HS-5 (cell line): ENCODE measurements at regions not wholly inside any gene's neighbourhood (a gene's known extent, or its start where the extent isn't known, plus 50 kb on each side); places are given as distances from the start of the nearest gene placed in this dataset.
"Not testable (repeated sequence)": the region's sequence is repeated elsewhere in the genome, so short reads cannot be mapped to it uniquely, and the experiment has no call there.

ENCODE experiments used
- DNase-seq: peaks from one replicate; pipeline ENCODE4 v3.0.0-alpha.2; 2012; ENCODE audit warnings: low read depth

- DNase-seq: no peak
These were observed 50.7 kb upstream of the KLF7 start for GRCh38 chr2:207216457-207216856.

GRCh38 chr2:207217442-207217841 lies 51.7 kb upstream of the KLF7 start:
- DNase-seq: no peak

- DNase-seq: no peak
These were observed 53.4 kb upstream of the KLF7 start for GRCh38 chr2:207219081-207219630.

GRCh38 chr2:207219676-207220501 lies 54.1 kb upstream of the KLF7 start:
- peak; percentile 51 for DNase-seq

DNA sequence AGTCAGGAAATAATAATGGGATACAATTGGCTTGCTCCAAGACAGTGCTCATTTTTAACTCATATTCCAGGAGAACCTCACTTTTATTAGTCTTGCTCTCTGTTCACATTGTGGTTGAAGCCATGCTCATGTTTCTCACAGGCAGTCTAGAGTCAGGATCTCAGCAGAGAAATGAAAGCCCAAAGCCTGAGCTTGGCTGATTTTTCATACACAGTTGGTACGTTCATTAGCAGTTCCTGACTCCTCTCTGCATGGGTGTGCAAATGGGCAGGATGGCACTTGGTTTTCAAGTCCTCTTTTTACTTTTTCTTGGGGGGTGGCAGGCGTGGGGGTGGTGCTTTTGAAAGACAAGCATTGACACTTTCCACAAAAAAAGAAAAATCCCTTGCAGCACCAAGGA lies 56.0 kb upstream of the KLF7 start:
- DNase-seq: no peak

GRCh38 chr2:207223051-207223450 lies 57.3 kb upstream of the KLF7 start:
- no peak for DNase-seq

DNA sequence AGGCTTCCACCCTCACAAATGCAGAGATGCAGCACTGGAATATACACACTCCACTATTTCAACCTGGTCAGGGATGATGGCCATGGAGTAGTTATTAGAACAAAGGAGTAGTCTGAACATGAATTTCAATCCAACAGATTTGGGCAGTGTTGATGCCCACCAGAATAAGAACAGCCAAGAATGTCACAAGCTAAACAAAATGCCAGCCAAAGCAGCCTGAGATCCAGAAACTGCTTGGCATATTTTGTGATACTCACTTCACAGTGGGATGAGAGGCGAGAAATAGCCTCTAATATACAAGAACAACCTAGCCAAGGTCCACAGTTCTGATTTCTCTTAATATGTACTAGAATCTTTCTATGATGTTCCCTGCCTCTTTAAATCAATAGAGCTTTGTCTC lies 58.6 kb upstream of the KLF7 start:
- DNase-seq: no peak

DNA sequence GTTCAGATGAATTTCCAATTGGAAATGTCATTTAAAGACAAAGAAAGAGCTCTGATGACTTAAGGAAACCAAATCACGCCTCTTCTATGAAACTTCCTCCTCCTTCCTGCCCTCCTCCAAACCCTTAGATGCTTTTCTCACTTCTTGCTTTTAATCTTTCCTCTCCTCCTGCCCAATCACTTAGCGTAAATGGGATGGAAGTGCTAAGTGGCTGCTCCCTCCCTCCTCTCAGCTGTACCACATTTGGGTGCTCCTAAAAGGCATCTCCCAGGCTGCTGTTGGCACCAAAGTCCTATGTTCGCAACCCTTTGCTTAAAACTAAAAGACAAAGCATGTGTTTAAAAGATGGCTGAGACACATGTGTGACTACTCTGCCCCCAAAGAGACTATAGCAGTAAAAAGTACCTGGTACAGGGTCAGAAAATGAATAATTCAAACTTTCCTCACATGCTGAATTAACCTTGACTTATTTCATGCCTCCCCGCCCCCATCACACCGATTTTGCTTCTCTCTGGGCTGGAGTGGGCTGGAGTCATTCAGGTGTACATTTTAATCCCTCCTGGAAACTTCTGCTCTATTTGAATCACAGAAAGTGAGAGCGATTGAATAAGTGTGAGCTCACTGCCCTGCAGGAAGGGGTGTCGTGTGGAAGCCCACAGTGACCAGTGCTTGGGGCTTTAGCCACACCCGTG lies 59.2 kb upstream of the KLF7 start:
- DNase-seq: no peak

DNA sequence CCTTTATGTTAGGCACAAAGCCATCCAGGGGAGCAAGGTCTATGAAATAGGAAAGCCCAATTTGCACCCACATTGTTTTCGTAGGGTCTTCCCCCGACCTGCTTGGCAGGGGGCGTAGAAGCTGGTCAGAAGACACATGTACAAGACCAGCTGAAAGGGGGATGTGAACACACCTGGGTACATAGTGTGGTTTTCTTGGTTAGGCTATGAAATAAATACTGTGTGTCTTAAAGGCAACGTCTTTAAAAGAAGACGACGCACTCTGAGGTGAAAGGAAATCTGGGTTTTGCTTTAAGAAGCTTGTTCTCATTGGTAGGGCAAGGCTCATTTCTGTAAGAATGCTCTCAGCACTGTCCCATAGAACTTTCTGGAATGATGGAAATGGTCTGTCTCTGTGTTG lies 60.0 kb upstream of the KLF7 start:
- no peak for DNase-seq

DNA sequence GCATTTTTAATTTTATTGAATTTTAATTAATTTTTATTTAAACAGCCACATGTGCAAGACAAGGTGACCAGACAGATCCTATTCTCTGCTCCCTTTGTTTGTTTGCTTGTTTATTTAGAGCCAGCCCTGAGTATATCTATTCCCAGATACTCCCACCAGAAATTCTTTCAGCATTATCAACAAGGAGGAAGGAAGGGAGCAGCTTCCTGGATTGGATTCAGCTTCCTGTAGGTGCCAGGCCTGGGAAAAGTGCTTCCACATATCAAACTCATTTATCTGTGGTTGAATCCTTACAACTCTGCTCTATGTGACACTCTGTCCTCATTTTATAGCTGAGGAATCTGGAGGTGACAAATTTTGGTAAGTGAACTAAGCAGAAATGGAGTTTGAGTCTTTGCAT lies 60.5 kb upstream of the KLF7 start:
- no peak for DNase-seq

- DNase-seq: no peak
These were observed 60.9 kb upstream of the KLF7 start for GRCh38 chr2:207226671-207227061.

DNA sequence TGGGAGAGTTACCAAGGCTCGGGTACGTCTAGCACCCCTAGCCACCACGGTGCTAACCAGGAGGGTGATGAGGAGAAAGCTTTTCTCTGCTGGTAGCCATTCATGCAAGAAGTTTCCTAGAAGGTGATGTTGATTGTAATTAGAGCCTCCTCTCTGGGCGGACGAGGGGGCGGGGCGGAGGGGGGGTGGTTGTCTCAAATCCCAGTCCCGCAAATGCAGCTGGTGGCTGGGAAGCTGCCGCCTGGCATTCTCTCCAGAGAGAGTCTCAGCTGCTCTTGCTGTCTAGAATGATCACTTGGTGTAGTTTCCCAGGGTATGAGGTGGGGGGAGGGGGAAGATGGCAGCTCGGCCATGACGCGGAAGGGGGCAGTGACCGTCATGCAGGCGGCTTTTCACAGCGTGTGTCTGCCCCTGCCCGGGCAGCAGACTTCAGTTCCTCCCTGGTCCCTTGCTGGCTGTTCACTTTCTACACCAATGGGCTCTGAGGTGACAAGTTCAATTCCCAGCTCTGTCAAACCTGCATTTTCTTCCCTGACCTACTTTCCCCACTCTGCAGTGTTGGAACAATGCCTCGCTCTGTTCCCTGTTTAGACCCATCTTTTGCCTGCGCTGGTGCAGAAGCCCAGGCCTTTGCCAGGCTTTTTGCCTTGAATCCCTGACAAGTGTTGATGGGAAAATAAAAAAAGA lies 61.5 kb upstream of the KLF7 start:
- DNase-seq: no peak

- DNase-seq: no peak
These were observed 62.0 kb upstream of the KLF7 start for GRCh38 chr2:207227749-207228145.

DNA sequence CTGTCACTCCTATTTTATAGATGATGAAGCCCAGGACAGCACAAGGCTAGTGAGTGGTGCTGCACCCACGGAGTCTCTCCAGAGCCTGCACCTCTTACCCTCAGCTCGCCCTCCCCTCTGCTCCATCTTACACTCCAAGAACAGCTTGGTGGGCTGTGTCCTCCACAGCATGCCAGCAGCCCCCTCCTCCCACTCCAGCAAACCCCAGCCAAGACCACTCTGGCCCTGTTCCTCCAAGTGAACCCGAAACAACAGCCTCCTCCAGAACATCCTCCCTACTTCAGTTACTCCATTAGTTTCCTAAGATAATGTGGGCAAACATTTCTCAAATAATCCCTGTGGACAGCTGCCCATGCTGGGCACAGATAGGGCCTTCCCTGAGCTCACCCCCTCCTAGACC lies 62.7 kb upstream of the KLF7 start:
- DNase-seq: no peak

DNA sequence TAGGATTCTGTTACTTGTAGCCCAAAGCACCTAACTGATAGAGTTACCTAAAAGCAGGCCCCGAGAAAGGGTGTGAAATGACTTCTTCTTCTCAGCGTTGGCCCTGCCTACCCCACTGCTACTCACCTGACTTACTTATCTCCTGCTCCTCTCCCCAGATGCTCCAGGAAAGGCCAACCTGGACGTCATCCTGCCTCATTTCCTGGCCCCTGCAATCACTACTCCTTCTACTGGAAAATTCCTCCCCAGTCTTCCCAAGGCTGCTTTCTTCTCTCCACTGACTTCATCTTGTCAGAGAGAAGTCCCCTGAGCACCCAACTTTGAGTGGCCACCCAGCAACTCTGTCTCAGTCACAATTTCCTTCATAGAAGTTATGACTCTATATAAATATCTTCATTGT lies 63.4 kb upstream of the KLF7 start:
- DNase-seq: no peak

DNA sequence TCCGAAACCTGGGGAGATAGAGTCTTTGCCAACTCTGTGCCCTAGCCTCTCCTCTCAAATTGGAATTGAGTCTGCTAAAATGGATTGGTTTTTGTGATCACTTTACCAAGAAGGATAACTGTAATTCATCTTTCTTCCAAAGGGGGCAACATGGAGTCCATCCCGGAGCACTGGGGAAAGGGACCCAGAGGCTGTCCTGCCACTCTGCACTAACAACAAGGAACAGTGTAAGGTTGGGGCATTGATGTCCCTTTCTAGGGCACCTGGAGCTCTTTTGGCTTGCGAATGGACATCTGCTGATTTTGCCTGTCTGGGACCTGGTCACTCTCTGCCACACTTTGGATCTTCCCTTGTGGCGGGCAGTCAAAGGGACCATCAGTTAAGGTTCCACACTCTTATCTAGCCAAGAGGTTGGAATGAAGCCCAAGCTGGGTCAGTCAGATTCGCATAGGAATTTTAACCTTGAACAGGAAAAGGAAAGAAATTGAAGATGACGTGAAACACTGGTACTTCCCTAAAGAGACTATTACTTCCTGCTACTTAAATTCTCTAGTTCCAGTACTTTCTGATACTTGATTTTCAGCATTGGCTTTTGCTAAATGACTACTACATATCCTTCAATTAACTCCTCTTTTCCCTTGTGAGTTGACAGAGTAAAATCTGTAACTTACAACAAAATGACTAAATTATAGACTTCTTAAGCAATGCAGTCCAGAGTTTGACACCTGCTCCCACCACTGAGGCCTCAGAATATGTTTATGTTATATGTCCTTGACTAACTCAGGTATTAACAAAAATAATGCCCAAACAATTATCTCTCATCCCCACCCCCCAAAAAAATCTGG lies 64.7 kb upstream of the KLF7 start:
- no peak for DNase-seq

- no peak for DNase-seq
These were observed 65.5 kb upstream of the KLF7 start for GRCh38 chr2:207231106-207231865.

- no peak for DNase-seq
These were observed 66.2 kb upstream of the KLF7 start for GRCh38 chr2:207231967-207232366.

DNA sequence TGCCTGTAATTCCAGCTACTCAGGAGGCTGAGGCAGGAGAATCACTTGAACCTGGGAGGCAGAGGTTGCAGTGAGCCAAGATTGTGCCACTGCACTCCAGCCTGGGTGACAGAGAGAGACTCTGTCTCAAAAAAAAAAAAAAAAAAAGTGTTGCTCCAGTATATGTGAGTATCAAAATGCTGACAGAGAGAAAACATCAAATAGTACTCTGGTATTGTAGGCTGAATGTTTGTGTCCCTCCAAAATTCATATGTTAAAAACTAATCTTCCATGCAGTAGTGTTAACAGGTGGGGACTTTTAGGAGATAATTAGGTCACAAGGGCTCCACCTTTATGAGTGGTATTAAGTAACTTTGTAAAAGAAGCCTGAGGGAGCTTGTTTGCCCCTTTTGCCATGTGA lies 67.4 kb upstream of the KLF7 start:
- not testable (repeated sequence) for DNase-seq

GRCh38 chr2:207233731-207234130 lies 68.0 kb upstream of the KLF7 start:
- no peak for DNase-seq

DNA sequence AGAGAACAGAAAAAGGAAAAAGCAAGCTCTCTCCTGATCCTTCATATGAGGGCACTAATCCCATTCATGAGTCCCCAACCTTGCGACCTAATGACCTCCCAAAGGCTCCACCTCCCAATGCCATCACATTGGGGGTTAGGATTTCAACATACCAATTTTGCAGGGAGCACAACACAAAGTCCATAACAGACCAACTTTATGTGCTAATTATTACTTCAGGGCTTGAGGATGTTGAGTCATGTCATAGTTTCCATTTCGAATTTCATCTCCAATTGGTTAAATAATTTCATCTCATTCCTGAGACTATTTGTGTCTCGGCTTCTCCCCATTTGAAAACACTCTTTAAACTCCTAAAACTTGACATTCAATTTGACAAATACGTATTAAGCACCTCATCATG lies 69.9 kb upstream of the KLF7 start:
- no peak for DNase-seq
